ENCODE measurements at regions not wholly inside any gene's neighbourhood (a gene's known extent, or its start where the extent isn't known, plus 50 kb on each side); places are given as distances from the start of the nearest gene placed in this dataset.

DNA sequence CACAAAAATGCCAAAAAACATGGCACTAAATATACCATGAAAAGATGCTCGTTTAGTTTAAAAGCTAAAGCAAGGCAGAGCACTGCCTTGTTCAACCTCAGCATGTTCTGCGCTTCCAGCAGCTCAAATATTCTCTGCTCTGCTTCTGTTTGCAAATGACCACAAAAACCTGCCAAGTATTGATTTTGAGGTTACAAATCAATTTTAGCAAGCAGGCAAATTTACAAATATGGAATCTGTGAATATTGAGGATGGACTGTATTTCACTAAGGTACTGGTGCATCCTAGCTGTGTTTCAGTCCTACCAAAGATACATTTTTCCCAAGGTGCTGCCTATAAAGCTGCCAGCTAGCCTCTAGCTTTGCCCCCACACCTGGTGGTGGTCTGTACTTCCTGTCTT, 449.9 kb downstream of the PREX1 start:
- TF ChIP-seq, protein P1, sequence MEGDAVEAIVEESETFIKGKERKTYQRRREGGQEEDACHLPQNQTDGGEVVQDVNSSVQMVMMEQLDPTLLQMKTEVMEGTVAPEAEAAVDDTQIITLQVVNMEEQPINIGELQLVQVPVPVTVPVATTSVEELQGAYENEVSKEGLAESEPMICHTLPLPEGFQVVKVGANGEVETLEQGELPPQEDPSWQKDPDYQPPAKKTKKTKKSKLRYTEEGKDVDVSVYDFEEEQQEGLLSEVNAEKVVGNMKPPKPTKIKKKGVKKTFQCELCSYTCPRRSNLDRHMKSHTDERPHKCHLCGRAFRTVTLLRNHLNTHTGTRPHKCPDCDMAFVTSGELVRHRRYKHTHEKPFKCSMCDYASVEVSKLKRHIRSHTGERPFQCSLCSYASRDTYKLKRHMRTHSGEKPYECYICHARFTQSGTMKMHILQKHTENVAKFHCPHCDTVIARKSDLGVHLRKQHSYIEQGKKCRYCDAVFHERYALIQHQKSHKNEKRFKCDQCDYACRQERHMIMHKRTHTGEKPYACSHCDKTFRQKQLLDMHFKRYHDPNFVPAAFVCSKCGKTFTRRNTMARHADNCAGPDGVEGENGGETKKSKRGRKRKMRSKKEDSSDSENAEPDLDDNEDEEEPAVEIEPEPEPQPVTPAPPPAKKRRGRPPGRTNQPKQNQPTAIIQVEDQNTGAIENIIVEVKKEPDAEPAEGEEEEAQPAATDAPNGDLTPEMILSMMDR (IDR thresholded peaks at IDR 0.05), result no peak
- no peak for TF ChIP-seq POLR2AphosphoS5 (IDR thresholded peaks at IDR 0.05)
